H9 (cell line): ENCODE measurements at regions not wholly inside any gene's neighbourhood (a gene's known extent, or its start where the extent isn't known, plus 50 kb on each side); places are given as distances from the start of the nearest gene placed in this dataset.

Experiments used
- DNase-seq: peaks from one replicate; pipeline ENCODE4 v3.0.0-alpha.2; 2017
- H2AFZ ChIP-seq: one replicate; pipeline ENCODE4 v1.6.1; 2013; ENCODE audit warnings: mild to moderate bottlenecking, low read length, control low read depth, moderate library complexity
- H2AK5ac ChIP-seq: 2 replicates; pipeline ENCODE4 v1.6.1; 2013; ENCODE audit warnings: low read length, control low read depth, mixed read lengths; ENCODE audit not compliant: insufficient read length
- H2BK120ac ChIP-seq: one replicate; pipeline ENCODE4 v1.6.1; 2013; ENCODE audit warnings: low read depth, mild to moderate bottlenecking, low read length, control low read depth, inconsistent platforms; ENCODE audit not compliant: poor library complexity, severe bottlenecking
- H2BK12ac ChIP-seq: 2 replicates; pipeline ENCODE4 v1.6.1; 2013; ENCODE audit warnings: low read length, control low read depth, mixed read lengths, low read depth; ENCODE audit not compliant: insufficient read length
- H2BK15ac ChIP-seq: 2 replicates; pipeline ENCODE4 v1.6.1; 2013; ENCODE audit warnings: low read depth, low read length, control low read depth
- H2BK20ac ChIP-seq: one replicate; pipeline ENCODE4 v1.6.1; 2013; ENCODE audit warnings: low read depth, mild to moderate bottlenecking, low read length, control low read depth, inconsistent platforms; ENCODE audit not compliant: poor library complexity, severe bottlenecking
- H2BK5ac ChIP-seq: 2 replicates; pipeline ENCODE4 v1.6.1; 2013; ENCODE audit warnings: low read length, control low read depth, mixed read lengths; ENCODE audit not compliant: insufficient read length
- H3K14ac ChIP-seq: 2 replicates; pipeline ENCODE4 v1.6.1; 2013; ENCODE audit warnings: low read length, control low read depth; ENCODE audit not compliant: insufficient read depth
- H3K18ac ChIP-seq: 2 replicates; pipeline ENCODE4 v1.6.1; 2013; ENCODE audit warnings: low read depth, mild to moderate bottlenecking, mixed read lengths, low read length, control low read depth; ENCODE audit not compliant: insufficient read length
- H3K23ac ChIP-seq: 2 replicates; pipeline ENCODE4 v1.6.1; 2013; ENCODE audit warnings: low read length, control low read depth, mixed read lengths, low read depth; ENCODE audit not compliant: insufficient read length
- H3K23me2 ChIP-seq: 2 replicates; pipeline ENCODE4 v1.6.1; 2013; ENCODE audit warnings: low read depth, mild to moderate bottlenecking, mixed read lengths, low read length, control low read depth; ENCODE audit not compliant: insufficient read length, poor library complexity, severe bottlenecking
- H3K27ac ChIP-seq: 2 replicates; pipeline ENCODE4 v1.5.1; 2013; ENCODE audit warnings: low read length, control low read depth, mixed read lengths, low read depth; ENCODE audit not compliant: insufficient read length
- H3K27me3 ChIP-seq: 2 replicates; pipeline ENCODE4 v1.6.1; 2013; ENCODE audit warnings: low read length, control low read depth, inconsistent platforms; ENCODE audit not compliant: insufficient read depth
- H3K4ac ChIP-seq: 2 replicates; pipeline ENCODE4 v1.6.1; 2013; ENCODE audit warnings: low read depth, mild to moderate bottlenecking, control low read depth, inconsistent platforms, low read length, moderate library complexity
- H3K4me1 ChIP-seq: 2 replicates; pipeline ENCODE4 v1.6.1; 2013; ENCODE audit warnings: low read length, control low read depth, inconsistent platforms; ENCODE audit not compliant: insufficient read depth
- H3K4me2 ChIP-seq: 2 replicates; pipeline ENCODE4 v1.6.1; 2013; ENCODE audit warnings: low read length, control low read depth, mixed read lengths; ENCODE audit not compliant: insufficient read length, insufficient read depth
- H3K56ac ChIP-seq: 2 replicates; pipeline ENCODE4 v1.6.1; 2013; ENCODE audit warnings: low read depth, mild to moderate bottlenecking, mixed read lengths, low read length, control low read depth; ENCODE audit not compliant: insufficient read length
- H3K79me1 ChIP-seq: 2 replicates; pipeline ENCODE4 v1.6.1; 2013; ENCODE audit warnings: low read depth, mild to moderate bottlenecking, moderate library complexity, low read length, control low read depth, inconsistent platforms; ENCODE audit not compliant: insufficient read depth, poor library complexity, severe bottlenecking
- H3K79me2 ChIP-seq: 2 replicates; pipeline ENCODE4 v1.6.1; 2013; ENCODE audit warnings: low read length, control low read depth, inconsistent platforms; ENCODE audit not compliant: insufficient read depth
- H3K9ac ChIP-seq: 2 replicates; pipeline ENCODE4 v1.6.1; 2013; ENCODE audit warnings: low read length, control low read depth, mixed read lengths; ENCODE audit not compliant: insufficient read length; ENCODE audit errors: extremely low read depth
- H3K9me3 ChIP-seq: one replicate; pipeline ENCODE4 v1.6.1; 2013; ENCODE audit warnings: low read depth, low read length, inconsistent platforms; ENCODE audit not compliant: control insufficient read depth
- H3T11ph ChIP-seq: one replicate; pipeline ENCODE4 v1.6.1; 2013; ENCODE audit warnings: mild to moderate bottlenecking, low read length, control low read depth, inconsistent platforms
- H4K20me1 ChIP-seq: one replicate; pipeline ENCODE4 v1.6.1; 2013; ENCODE audit not compliant: control insufficient read depth, insufficient read length, insufficient read depth
- H4K5ac ChIP-seq: 2 replicates; pipeline ENCODE4 v1.6.1; 2013; ENCODE audit warnings: low read depth, mild to moderate bottlenecking, mixed read lengths, low read length, control low read depth; ENCODE audit not compliant: insufficient read length
- H4K8ac ChIP-seq: replicated peaks from 2 replicates; pipeline ENCODE4 v1.6.1; 2013; ENCODE audit warnings: low read length, control low read depth, mixed read lengths, low read depth; ENCODE audit not compliant: insufficient read length
- H4K91ac ChIP-seq: 2 replicates; pipeline ENCODE4 v1.6.1; 2013; ENCODE audit warnings: low read depth, mild to moderate bottlenecking, moderate library complexity, mixed read lengths, low read length, control low read depth; ENCODE audit not compliant: insufficient read length
- H3K27ac Mint-ChIP-seq, 3 experiments: 2 replicates in 2 of 3; 3 replicates in 1 of 3; pipeline ENCODE4 v1.8.0; 2020 to 2021; ENCODE audit warnings: mixed read lengths in 3 of 3, mild to moderate bottlenecking in 1 of 3, moderate library complexity in 1 of 3
- H3K27me3 Mint-ChIP-seq: 2 replicates; pipeline ENCODE4 v1.8.0; 2021; ENCODE audit warnings: low read depth, mild to moderate bottlenecking, moderate library complexity, mixed read lengths
- H3K36me3 Mint-ChIP-seq, 3 experiments: 2 replicates in 2 of 3; 3 replicates in 1 of 3; pipeline ENCODE4 v1.8.0; 2020 to 2021; ENCODE audit warnings: low read depth in 3 of 3, mixed read lengths in 3 of 3; ENCODE audit not compliant: insufficient read depth in 1 of 3
- H3K4me1 Mint-ChIP-seq, 2 experiments: 2 replicates each; pipeline ENCODE4 v1.8.0; 2020; ENCODE audit warnings: mixed read lengths in 2 of 2
- H3K4me3 Mint-ChIP-seq, 2 experiments: 2 replicates in 1 of 2; 3 replicates in 1 of 2; pipeline ENCODE4 v1.8.0; 2020 to 2021; ENCODE audit warnings: mild to moderate bottlenecking in 2 of 2, mixed read lengths in 2 of 2, moderate library complexity in 1 of 2
- H3K9me3 Mint-ChIP-seq, 2 experiments: 2 replicates in 1 of 2; 3 replicates in 1 of 2; pipeline ENCODE4 v1.8.0; 2020; ENCODE audit warnings: mild to moderate bottlenecking in 2 of 2, mixed read lengths in 2 of 2, moderate library complexity in 1 of 2
- CTCF ChIP-seq: fragments of 200-600 bp; sonication (generic); conservative IDR thresholded peaks from 3 replicates; pipeline ENCODE4 v1.8.0; 2021; ENCODE audit warnings: antibody characterized with exemption, mild to moderate bottlenecking
- WGBS: extraction: QIAGEN DNeasy Blood & Tissue Kit; methylation state at CpG from one replicate; pipeline ENCODE4 v1.1.7; 2013; ENCODE audit warnings: missing lambda C conversion rate, low lambda C conversion rate, mixed read lengths; ENCODE audit not compliant: insufficient read length; ENCODE audit errors: extremely low coverage; 5-methylcytosine and 5-hydroxymethylcytosine counted together

- H3K79me1 ChIP-seq, result no peaks in the 10 kb centered on the region
- no peak overlapping the region for H2BK20ac ChIP-seq
- H4K8ac ChIP-seq, result no peak overlapping the region
- DNase-seq, result no peak
- no peak overlapping the region for H2BK5ac ChIP-seq
- no peaks in the 10 kb centered on the region for H3K23me2 ChIP-seq
- no peak overlapping the region for H3K4me2 ChIP-seq
- H3K4me1 Mint-ChIP-seq, result peaks cover 9% of the 10 kb centered on the region in 2 experiments
- H3K36me3 Mint-ChIP-seq, result no peaks in the 10 kb centered on the region
- H2AK5ac ChIP-seq, result no peak overlapping the region
- H4K91ac ChIP-seq, result no peak overlapping the region
- no peak overlapping the region for H3K4me3 Mint-ChIP-seq
- no peaks in the 10 kb centered on the region for H3K27me3 ChIP-seq
- H2BK15ac ChIP-seq, result no peak overlapping the region
- H3K27ac ChIP-seq, result no peak overlapping the region
- no peak overlapping the region for H3K14ac ChIP-seq
- H3K23ac ChIP-seq, result no peak overlapping the region
- no peak overlapping the region for H3K9ac ChIP-seq
- H2BK12ac ChIP-seq, result no peak overlapping the region
- H3K56ac ChIP-seq, result no peak overlapping the region
- no peak overlapping the region for H4K5ac ChIP-seq
- H2AFZ ChIP-seq, result no peak overlapping the region
- no peak overlapping the region for H3T11ph ChIP-seq
- no peaks in the 10 kb centered on the region; the same call in 1 of the 2 replicates for H3K4me1 ChIP-seq
- no CpG with 5 or more reads among the region's 4 CpGs for WGBS
- no peaks in the 10 kb centered on the region for H3K9me3 ChIP-seq
- H3K27me3 Mint-ChIP-seq, result no peaks in the 10 kb centered on the region
- no peak overlapping the region for H3K18ac ChIP-seq
- H3K4ac ChIP-seq, result no peak overlapping the region
- no peaks in the 10 kb centered on the region for H3K79me2 ChIP-seq
- H3K27ac Mint-ChIP-seq, result no peak overlapping the region
- TF ChIP-seq CTCF, result no peak
- no peak overlapping the region for H2BK120ac ChIP-seq
- H4K20me1 ChIP-seq, result no peaks in the 10 kb centered on the region
- H3K9me3 Mint-ChIP-seq, result no peaks in the 10 kb centered on the region
Observed at GRCh38 chr1:72918940-72919339, 636.6 kb upstream of the NEGR1 start.
